ENCODE measurements at regions not wholly inside any gene's neighbourhood (a gene's known extent, or its start where the extent isn't known, plus 50 kb on each side); places are given as distances from the start of the nearest gene placed in this dataset.
"Not testable (repeated sequence)": the region's sequence is repeated elsewhere in the genome, so short reads cannot be mapped to it uniquely, and the experiment has no call there.

DNA sequence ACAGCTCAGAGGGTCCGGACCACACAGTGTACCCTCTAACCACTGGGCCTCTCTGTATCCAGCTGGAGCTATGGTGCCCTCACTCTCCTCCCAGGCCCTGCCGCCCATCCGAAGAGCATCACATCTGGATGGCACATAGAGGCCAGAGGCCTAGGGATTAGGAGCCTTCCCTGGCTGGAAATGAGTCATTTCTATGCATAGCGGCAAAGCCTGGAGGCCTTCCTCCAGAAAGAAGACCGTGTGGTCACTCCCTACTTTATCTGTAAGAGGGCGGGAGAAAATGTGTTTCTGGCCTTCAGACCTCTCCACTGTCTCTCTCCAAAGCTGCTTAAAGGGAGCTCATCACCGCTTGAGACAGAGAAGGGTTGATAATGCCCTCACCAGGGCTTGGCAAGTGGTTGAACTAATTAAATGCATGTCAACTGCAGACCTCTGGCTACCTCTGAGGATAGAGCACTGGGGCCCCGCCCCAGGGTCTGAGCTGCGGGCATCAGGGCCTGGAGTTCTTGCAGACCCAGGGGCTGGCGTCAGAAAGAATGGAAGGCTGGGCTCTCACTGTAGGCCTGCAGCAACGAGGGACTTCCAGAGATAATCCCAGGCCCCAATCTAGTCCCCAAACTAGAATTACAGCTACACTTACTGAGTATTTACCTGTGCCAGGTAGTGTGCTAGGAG is 122.2 kb downstream of the IRX5 start:
- H3K36me3 Mint-ChIP-seq (ENCODE audit: low read depth) = no peaks in the 10 kb centered on the region
- no peak overlapping the region for H3K27ac Mint-ChIP-seq
- H3K4me1 Mint-ChIP-seq (ENCODE audit: low read depth) = no peaks in the 10 kb centered on the region
- no peak overlapping the region for H3K4me3 Mint-ChIP-seq
- peaks cover 34% of the 10 kb centered on the region for H3K27me3 Mint-ChIP-seq
- H3K9me3 Mint-ChIP-seq = no peaks in the 10 kb centered on the region
- intact Hi-C loops (cut with micrococcal nuclease) = no loop called here

DNA sequence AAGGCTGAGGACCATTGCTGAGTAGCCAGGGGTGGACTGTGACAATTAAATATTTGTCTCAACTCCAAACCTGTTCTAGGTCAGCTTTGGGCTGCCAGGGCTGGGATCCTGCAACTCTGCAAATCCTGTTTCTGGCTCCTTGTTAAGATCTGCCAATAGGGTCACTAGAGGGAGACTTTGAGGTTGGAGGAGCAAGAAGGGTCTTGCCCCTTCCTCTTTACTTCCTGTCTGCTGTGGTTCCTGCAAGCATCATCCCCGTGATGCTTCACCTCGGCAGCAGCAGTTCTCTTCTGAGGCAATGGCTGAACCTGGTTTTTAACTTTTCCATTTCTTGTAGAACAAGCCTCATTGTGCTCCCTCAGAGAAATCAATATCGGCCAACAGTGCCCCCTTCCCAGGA is 124.6 kb downstream of the IRX5 start:
- Mint-ChIP-seq H3K4me3 (no peak overlapping the region), H3K4me1 (ENCODE audit: low read depth) (no peaks in the 10 kb centered on the region), H3K27me3 (peaks cover 46% of the 10 kb centered on the region), H3K36me3 (ENCODE audit: low read depth) (no peaks in the 10 kb centered on the region), H3K27ac (no peak overlapping the region), H3K9me3 (no peaks in the 10 kb centered on the region)
- intact Hi-C loops (cut with micrococcal nuclease) = no loop called here

DNA sequence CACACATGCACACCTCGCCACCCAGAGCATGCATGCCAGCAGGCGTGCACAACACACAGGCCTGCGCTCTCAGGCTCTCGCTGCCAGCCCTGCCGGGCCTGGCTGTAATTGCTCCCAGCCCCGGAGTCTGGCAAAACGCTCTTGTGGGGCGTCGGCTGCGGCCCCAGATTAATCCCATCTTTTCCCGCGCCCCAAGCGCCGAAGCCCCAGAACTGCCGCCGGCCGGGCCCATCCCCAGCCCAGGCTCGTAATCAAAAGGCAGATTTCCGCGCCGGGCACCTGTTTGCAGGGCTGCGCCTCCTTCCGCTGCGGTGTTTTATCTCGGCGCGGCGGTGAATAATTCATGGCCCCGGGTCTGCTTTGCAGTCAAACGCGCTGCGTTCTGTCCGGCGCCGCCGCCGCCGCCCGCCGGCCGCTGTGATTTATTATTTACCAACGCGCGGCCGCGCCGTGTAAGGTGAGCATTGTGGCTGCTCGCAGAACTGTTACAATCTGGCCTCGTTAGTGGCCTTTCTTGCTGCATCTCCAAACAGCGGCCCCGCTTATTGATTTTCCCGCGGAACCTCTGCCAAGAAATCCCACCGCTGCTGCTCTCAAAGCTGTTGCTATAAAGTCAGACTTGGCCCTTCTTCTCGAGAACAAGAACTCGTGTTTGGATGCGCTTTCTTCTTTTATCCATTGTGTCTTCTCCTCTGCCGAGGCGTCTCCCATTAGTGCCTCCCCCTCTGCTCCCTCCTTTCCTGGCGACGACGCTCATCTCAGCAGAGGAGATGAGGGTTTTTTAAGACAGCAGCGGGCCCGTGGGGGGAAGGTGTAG is 126.1 kb downstream of the IRX5 start:
- H3K36me3 Mint-ChIP-seq (ENCODE audit: low read depth) = no peaks in the 10 kb centered on the region
- no peaks in the 10 kb centered on the region for H3K4me1 Mint-ChIP-seq (ENCODE audit: low read depth)
- no peaks in the 10 kb centered on the region for H3K9me3 Mint-ChIP-seq
- H3K27ac Mint-ChIP-seq = no peak overlapping the region
- peaks cover 50% of the 10 kb centered on the region for H3K27me3 Mint-ChIP-seq
- H3K4me3 Mint-ChIP-seq = no peak overlapping the region
- intact Hi-C loops (cut with micrococcal nuclease) = no loop called here

DNA sequence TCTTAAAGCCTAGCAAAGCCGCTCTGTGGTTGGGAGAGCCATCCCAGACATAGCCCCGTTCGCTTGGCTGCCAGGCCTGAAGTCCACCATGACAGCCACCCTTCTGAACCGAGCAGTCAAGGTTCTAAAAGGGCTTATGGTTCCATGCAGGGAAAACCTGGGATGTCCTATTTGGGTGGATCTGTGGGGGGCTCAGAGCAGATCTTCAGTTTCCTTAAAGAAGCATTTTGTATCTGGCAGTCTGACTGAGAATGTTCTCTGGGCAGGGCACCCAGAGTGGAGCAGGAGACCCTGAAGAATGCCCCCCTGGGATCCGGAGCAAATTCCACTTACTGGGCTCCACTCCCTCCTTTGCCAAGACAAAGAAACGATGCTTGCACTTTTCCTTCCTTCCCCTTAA is 127.2 kb downstream of the IRX5 start:
- Mint-ChIP-seq H3K27me3 (peaks cover 50% of the 10 kb centered on the region), H3K9me3 (no peaks in the 10 kb centered on the region), H3K27ac (no peak overlapping the region), H3K36me3 (ENCODE audit: low read depth) (no peaks in the 10 kb centered on the region), H3K4me1 (ENCODE audit: low read depth) (no peaks in the 10 kb centered on the region), H3K4me3 (no peak overlapping the region)
- intact Hi-C loops (cut with micrococcal nuclease) = no loop called here

DNA sequence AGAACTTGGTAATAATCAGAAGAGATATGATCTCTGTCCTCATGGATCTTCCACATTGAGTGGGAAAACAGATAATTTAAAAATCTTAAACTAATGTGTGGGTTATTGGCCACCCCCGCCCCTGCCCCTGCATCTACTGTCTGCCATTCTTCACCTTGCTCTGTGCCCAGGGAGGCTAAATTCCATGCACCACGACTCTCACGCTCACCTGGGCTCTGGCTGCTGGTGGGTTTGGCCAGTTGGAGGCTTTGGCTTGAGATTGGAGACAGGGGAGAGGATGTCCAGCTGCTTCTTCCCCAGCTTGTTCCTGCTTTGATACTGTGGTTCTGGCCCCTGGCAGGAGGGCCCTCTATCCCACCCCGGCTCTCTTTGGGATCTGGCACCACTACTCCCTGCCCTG is 127.9 kb downstream of the IRX5 start:
- no peaks in the 10 kb centered on the region for H3K9me3 Mint-ChIP-seq
- no peaks in the 10 kb centered on the region for H3K36me3 Mint-ChIP-seq (ENCODE audit: low read depth)
- H3K27ac Mint-ChIP-seq = no peak overlapping the region
- peaks cover 52% of the 10 kb centered on the region for H3K27me3 Mint-ChIP-seq
- no peaks in the 10 kb centered on the region for H3K4me1 Mint-ChIP-seq (ENCODE audit: low read depth)
- intact Hi-C loops (cut with micrococcal nuclease) = no loop called here
- no peak overlapping the region for H3K4me3 Mint-ChIP-seq

DNA sequence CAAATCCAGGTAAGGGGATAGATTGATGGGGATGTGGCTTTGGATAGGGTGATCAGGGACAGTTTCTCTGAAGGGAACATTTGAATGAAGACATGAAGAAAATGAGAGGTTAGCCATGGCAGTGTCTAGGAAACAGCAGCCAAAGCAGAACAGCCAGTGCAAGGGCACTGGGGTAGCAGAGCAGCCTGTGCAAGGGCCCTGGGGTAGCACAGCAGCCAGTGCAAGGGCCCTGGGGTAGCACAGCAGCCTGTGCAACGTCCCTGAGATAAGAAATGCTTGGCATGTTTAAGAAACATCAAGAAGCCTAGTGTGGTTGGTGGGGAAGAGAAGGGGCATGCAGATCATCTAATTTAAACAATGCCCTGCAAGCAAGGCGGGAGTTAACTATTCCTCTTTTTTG is 128.5 kb downstream of the IRX5 start:
- H3K36me3 Mint-ChIP-seq (ENCODE audit: low read depth) = no peaks in the 10 kb centered on the region
- no peak overlapping the region for H3K27ac Mint-ChIP-seq
- H3K4me3 Mint-ChIP-seq = no peak overlapping the region
- H3K27me3 Mint-ChIP-seq = peaks cover 51% of the 10 kb centered on the region
- no peaks in the 10 kb centered on the region for H3K4me1 Mint-ChIP-seq (ENCODE audit: low read depth)
- H3K9me3 Mint-ChIP-seq = no peaks in the 10 kb centered on the region
- intact Hi-C loops (cut with micrococcal nuclease) = no loop called here

DNA sequence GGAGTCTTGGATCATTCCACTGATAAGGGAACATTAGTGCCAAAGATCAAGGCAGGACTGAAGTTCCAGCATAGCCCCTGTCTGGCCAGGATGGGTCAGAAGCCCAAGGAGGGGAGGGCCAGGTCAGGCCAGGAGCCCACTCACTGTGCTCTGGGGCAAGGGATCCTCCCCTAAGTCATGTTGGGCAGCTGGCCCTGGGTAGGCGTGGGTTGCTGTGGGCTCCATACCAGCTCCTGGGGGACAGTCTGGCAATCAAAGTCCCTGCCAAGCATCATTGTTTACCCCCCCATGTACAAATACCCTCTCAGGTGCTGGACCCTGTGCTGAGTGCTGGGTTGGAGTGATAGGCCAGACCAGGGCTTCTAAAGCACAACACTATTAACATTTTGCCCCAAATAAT is 130.5 kb downstream of the IRX5 start:
- H3K9me3 Mint-ChIP-seq = no peaks in the 10 kb centered on the region
- H3K27ac Mint-ChIP-seq = no peak overlapping the region
- H3K4me1 Mint-ChIP-seq (ENCODE audit: low read depth) = no peaks in the 10 kb centered on the region
- intact Hi-C loops (cut with micrococcal nuclease) = no loop called here
- peaks cover 35% of the 10 kb centered on the region for H3K27me3 Mint-ChIP-seq
- H3K4me3 Mint-ChIP-seq = no peak overlapping the region
- H3K36me3 Mint-ChIP-seq (ENCODE audit: low read depth) = no peaks in the 10 kb centered on the region

DNA sequence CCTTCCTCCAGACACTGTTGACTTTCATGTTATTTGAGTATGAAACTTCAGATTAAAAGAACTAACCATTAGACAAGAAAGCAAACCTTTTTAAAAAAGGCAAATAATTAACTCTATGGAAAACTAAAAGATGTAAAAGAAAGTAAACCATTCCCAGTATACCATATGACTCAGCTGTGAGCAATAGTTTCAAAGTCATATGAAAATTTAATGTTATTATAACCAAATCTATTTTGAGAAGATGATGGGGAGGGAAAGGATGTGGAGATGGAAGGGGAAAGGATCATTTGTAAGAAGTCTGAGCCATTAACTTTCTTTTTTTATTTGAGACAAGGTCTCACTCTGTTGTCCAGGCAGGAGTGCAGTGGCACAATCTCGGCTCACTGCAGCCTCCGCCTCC is 131.8 kb downstream of the IRX5 start:
- H3K36me3 Mint-ChIP-seq (ENCODE audit: low read depth) = no peaks in the 10 kb centered on the region
- H3K27ac Mint-ChIP-seq = no peak overlapping the region
- intact Hi-C loops (cut with micrococcal nuclease) = no loop called here
- H3K27me3 Mint-ChIP-seq = peaks cover 22% of the 10 kb centered on the region
- H3K9me3 Mint-ChIP-seq = no peaks in the 10 kb centered on the region
- no peaks in the 10 kb centered on the region for H3K4me1 Mint-ChIP-seq (ENCODE audit: low read depth)
- H3K4me3 Mint-ChIP-seq = no peak overlapping the region

DNA sequence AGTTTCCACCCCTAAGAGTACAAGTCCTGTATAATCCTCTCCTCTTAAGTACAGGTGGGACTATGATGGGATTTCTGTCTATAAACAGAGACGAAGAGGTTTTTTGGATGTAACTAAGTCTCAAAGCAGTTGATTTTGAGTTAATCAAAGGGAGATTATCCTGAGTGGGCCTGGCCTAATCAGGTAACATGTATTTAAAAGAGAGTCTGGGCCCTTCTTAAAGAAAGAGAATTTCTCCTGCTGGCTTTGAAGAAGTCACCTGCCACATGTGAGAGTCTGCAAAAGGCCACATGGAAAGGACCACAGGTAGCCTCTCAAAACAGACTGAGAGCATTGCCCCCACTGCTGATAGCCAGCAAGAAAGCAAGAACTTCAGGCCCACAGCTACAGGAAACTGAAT is 142.3 kb downstream of the IRX5 start:
- Mint-ChIP-seq H3K4me1 (ENCODE audit: low read depth) (no peaks in the 10 kb centered on the region), H3K27ac (no peak overlapping the region), H3K4me3 (no peak overlapping the region), H3K27me3 (peaks cover 1% of the 10 kb centered on the region), H3K9me3 (no peaks in the 10 kb centered on the region), H3K36me3 (ENCODE audit: low read depth) (no peaks in the 10 kb centered on the region)
- intact Hi-C loops (cut with micrococcal nuclease) = no loop called here

DNA sequence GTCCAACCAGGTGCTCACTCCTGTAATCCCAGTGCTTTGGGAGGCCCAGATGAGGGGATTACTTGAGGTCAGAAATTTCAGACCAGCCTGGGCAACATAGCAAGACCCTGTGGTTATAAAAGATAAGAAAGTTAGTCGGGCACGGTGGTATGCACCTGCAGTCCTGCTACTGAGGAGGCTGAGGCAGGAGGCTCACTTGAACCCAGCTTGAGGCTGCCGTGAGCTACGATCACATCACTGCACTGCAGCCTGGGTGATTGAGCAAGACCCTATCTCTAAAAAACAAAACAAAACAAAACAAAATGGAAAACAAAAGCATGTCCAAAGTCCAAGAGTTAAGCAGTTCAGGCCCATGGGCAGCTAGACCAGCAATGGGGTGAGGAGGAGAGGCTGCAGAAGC is 143.2 kb downstream of the IRX5 start:
- H3K27ac Mint-ChIP-seq = no peak overlapping the region
- no peak overlapping the region for H3K4me3 Mint-ChIP-seq
- H3K4me1 Mint-ChIP-seq (ENCODE audit: low read depth) = no peaks in the 10 kb centered on the region
- no peaks in the 10 kb centered on the region for H3K9me3 Mint-ChIP-seq
- peaks cover 1% of the 10 kb centered on the region for H3K27me3 Mint-ChIP-seq
- H3K36me3 Mint-ChIP-seq (ENCODE audit: low read depth) = no peaks in the 10 kb centered on the region
- intact Hi-C loops (cut with micrococcal nuclease) = no loop called here

DNA sequence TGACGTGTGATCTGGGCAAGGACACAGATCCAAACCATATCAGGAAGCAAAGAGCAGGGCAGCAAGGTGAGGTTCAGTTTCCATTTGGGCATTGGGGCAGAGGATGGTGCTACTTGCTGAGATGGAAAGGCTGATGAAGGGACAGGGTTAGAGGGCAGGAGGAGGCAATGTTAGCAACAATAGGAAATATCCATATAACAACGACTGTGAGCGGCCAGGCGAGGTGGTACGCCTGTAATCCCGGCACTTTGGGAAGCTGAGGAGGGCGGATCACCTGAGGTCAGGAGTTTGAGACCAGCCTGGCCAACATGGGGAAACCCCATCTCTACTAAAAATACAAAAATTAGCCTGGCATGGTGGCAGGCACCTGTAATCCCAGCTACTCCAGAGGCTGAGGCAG is 144.5 kb downstream of the IRX5 start:
- H3K4me3 Mint-ChIP-seq; intact Hi-C loops (cut with micrococcal nuclease); H3K27ac Mint-ChIP-seq; H3K9me3 Mint-ChIP-seq; H3K4me1 Mint-ChIP-seq (ENCODE audit: low read depth); H3K27me3 Mint-ChIP-seq; H3K36me3 Mint-ChIP-seq (ENCODE audit: low read depth): not testable (repeated sequence)

DNA sequence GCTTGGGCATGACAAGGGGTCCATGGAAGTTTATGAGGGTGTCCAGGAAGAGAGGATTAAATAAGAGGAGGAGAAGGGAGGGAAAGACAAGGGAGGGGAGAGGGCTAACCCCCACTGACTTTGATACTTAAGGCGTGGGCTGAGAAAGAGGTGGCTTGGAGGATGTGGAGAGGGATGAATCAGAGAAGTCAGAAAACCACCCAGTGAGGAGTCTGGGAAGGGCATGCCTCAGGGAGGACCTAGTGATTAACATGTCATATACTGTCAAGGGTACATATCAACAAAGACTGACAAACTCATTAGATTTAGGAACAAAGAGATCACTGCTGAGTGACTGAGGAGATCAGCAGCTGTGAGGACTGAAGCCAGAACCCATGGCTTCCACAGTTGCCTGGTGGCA is 145.4 kb downstream of the IRX5 start:
- Mint-ChIP-seq H3K36me3 (ENCODE audit: low read depth) (no peaks in the 10 kb centered on the region), H3K27ac (no peak overlapping the region), H3K4me3 (no peak overlapping the region), H3K9me3 (no peaks in the 10 kb centered on the region), H3K27me3 (peaks cover 1% of the 10 kb centered on the region), H3K4me1 (ENCODE audit: low read depth) (no peaks in the 10 kb centered on the region)
- intact Hi-C loops (cut with micrococcal nuclease) = no loop called here

DNA sequence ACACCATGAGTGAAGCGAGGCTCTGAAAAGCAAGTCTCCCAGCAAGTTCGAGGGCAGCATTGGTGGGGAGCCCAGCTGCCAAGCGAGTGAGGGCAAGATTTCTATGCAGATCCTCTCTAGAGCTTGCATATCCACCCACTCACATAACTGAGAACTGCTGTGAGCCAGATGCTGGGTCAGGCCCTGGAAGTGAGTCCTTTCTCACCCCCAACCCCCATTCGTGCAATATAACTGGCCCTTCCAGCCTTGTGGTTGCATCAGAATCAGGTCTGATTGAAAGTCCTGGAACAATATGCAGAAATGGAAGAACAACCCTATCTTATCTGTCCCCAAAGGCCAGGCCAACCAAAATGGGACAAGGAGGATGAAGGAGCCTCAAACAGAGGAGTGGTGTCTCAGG is 146.6 kb downstream of the IRX5 start:
- H3K9me3 Mint-ChIP-seq = no peaks in the 10 kb centered on the region
- no peak overlapping the region for H3K27ac Mint-ChIP-seq
- no peaks in the 10 kb centered on the region for H3K4me1 Mint-ChIP-seq (ENCODE audit: low read depth)
- no peak overlapping the region for H3K4me3 Mint-ChIP-seq
- no peaks in the 10 kb centered on the region for H3K36me3 Mint-ChIP-seq (ENCODE audit: low read depth)
- intact Hi-C loops (cut with micrococcal nuclease) = no loop called here
- H3K27me3 Mint-ChIP-seq = peaks cover 1% of the 10 kb centered on the region

DNA sequence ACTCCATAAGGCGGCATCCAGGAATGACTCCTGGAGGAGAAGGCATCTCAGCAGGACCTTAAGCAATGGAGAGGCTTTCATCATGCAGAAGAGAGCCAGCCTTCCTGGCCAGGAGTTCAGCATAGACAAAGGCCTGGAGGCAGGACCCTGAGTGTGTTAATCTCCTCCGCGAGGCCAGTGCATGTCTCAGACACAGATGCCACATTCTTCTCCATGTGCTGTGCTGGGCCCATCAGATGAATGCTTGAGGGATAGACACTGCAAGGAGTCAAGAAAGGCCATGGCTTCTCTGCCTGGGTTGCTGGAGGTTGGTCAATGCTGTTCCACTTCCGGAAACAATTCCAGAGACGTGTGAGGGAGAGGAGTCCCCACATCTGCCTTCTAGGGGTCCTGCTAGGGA is 147.5 kb downstream of the IRX5 start:
- H3K27me3 Mint-ChIP-seq = peaks cover 1% of the 10 kb centered on the region
- H3K4me3 Mint-ChIP-seq = no peak overlapping the region
- H3K4me1 Mint-ChIP-seq (ENCODE audit: low read depth) = no peaks in the 10 kb centered on the region
- H3K27ac Mint-ChIP-seq = no peak overlapping the region
- no peaks in the 10 kb centered on the region for H3K36me3 Mint-ChIP-seq (ENCODE audit: low read depth)
- H3K9me3 Mint-ChIP-seq = no peaks in the 10 kb centered on the region
- intact Hi-C loops (cut with micrococcal nuclease) = no loop called here
